SK-N-SH treated with all-trans-retinoic acid at 6 μM for 48 hours (cell line): ENCODE measurements at regions not wholly inside any gene's neighbourhood (a gene's known extent, or its start where the extent isn't known, plus 50 kb on each side); places are given as distances from the start of the nearest gene placed in this dataset.

Source experiments
- ATAC-seq: fragments of 200-7000 bp; cut with Tn5 transposase; 3 replicates; pipeline ENCODE4 v1.9.1; 2020; ENCODE audit warnings: mild to moderate bottlenecking, moderate library complexity
- ARNTL ChIP-seq: fragments of 450-650 bp; formaldehyde crosslinking; IDR thresholded peaks from 2 replicates; pipeline ENCODE4 v1.5.0; 2020; ENCODE audit warnings: low read depth, mild to moderate bottlenecking, moderate library complexity, borderline replicate concordance
- BACH2 ChIP-seq: fragments of 250-450 bp; sonication (Bioruptor Pico); IDR thresholded peaks from 2 replicates; pipeline ENCODE4 v1.9.0; 2021; ENCODE audit warnings: mild to moderate bottlenecking, borderline replicate concordance
- CREB5 ChIP-seq: fragments of 250-450 bp; sonication (Bioruptor Pico); IDR thresholded peaks from 2 replicates; pipeline ENCODE4 v1.5.1; 2020; ENCODE audit warnings: low read depth, mild to moderate bottlenecking, moderate library complexity
- CSRNP3 ChIP-seq: fragments of 250-450 bp; sonication (Bioruptor Pico); IDR thresholded peaks from 2 replicates; pipeline ENCODE4 v1.5.1; 2021; ENCODE audit warnings: mild to moderate bottlenecking, moderate library complexity
- ESRRG ChIP-seq: fragments of 250-450 bp; sonication (Bioruptor Pico); IDR thresholded peaks from 2 replicates; pipeline ENCODE4 v1.6.1; 2021; ENCODE audit warnings: mild to moderate bottlenecking
- GLIS3 ChIP-seq: fragments of 250-450 bp; sonication (Bioruptor Pico); IDR thresholded peaks from 2 replicates; pipeline ENCODE4 v1.5.0; 2020; ENCODE audit warnings: mild to moderate bottlenecking, moderate library complexity
- ISL1 ChIP-seq: fragments of 250-450 bp; sonication (Bioruptor Pico); IDR thresholded peaks from 2 replicates; pipeline ENCODE4 v2.1.2; 2022; ENCODE audit warnings: mild to moderate bottlenecking, moderate library complexity
- OSR1 ChIP-seq: fragments of 250-450 bp; sonication (Bioruptor Pico); IDR thresholded peaks from 2 replicates; pipeline ENCODE4 v1.8.0; 2022; ENCODE audit warnings: moderate library complexity, mild to moderate bottlenecking, inconsistent platforms
- PATZ1 ChIP-seq: fragments of 250-450 bp; sonication (Bioruptor Pico); IDR thresholded peaks from 2 replicates; pipeline ENCODE4 v1.8.0; 2020; ENCODE audit warnings: mild to moderate bottlenecking, moderate library complexity, borderline replicate concordance
- POU6F1 ChIP-seq: fragments of 250-450 bp; sonication (Bioruptor Pico); IDR thresholded peaks from 2 replicates; pipeline ENCODE4 v1.8.0; 2021; ENCODE audit warnings: low read depth, mild to moderate bottlenecking, moderate library complexity, borderline replicate concordance
- PPARA ChIP-seq: fragments of 250-450 bp; sonication (Bioruptor Pico); IDR thresholded peaks from 2 replicates; pipeline ENCODE4 v1.5.0; 2020; ENCODE audit warnings: mild to moderate bottlenecking, borderline replicate concordance
- RARB ChIP-seq: fragments of 250-450 bp; sonication (Bioruptor Pico); IDR thresholded peaks from 2 replicates; pipeline ENCODE4 v1.8.0; 2021; ENCODE audit warnings: mild to moderate bottlenecking, moderate library complexity
- SNAI2 ChIP-seq: fragments of 250-450 bp; sonication (Bioruptor Pico); IDR thresholded peaks from 2 replicates; pipeline ENCODE4 v1.5.0; 2020; ENCODE audit warnings: mild to moderate bottlenecking, moderate library complexity
- TCF4 ChIP-seq: fragments of 250-450 bp; sonication (Bioruptor Pico); IDR thresholded peaks from 2 replicates; pipeline ENCODE4 v1.8.0; 2021; ENCODE audit warnings: mild to moderate bottlenecking, moderate library complexity, borderline replicate concordance
- TOX ChIP-seq: fragments of 250-450 bp; sonication (Bioruptor Pico); IDR thresholded peaks from 2 replicates; pipeline ENCODE4 v1.8.0; 2021; ENCODE audit warnings: mild to moderate bottlenecking, moderate library complexity, borderline replicate concordance
- TSHZ2 ChIP-seq: fragments of 250-450 bp; sonication (Bioruptor Pico); IDR thresholded peaks from 2 replicates; pipeline ENCODE4 v1.5.0; 2020; ENCODE audit warnings: mild to moderate bottlenecking, moderate library complexity
- ZC3H10 ChIP-seq: fragments of 250-450 bp; sonication (Bioruptor Pico); IDR thresholded peaks from 2 replicates; pipeline ENCODE4 v1.5.1; 2021; ENCODE audit warnings: mild to moderate bottlenecking, moderate library complexity
- ZFP3 ChIP-seq: fragments of 250-450 bp; sonication (Bioruptor Pico); IDR thresholded peaks from 2 replicates; pipeline ENCODE4 v1.5.0; 2020; ENCODE audit warnings: mild to moderate bottlenecking, moderate library complexity
- ZNF565 ChIP-seq: fragments of 450-650 bp; formaldehyde crosslinking; conservative IDR thresholded peaks from 2 replicates; pipeline ENCODE4 v1.5.0; 2020; ENCODE audit warnings: low read depth, mild to moderate bottlenecking, moderate library complexity
- ZNF70 ChIP-seq: fragments of 450-650 bp; formaldehyde crosslinking; IDR thresholded peaks from 2 replicates; pipeline ENCODE4 v1.5.0; 2020; ENCODE audit warnings: mild to moderate bottlenecking, moderate library complexity
- ZNF8 ChIP-seq: fragments of 450-650 bp; formaldehyde crosslinking; IDR thresholded peaks from 2 replicates; pipeline ENCODE4 v1.5.0; 2020; ENCODE audit warnings: mild to moderate bottlenecking, moderate library complexity

- no peak for TF ChIP-seq ZFP3
- no peak for TF ChIP-seq ZC3H10 (CRISPR knock-in tag)
- no peak for TF ChIP-seq ESRRG (CRISPR knock-in tag)
- no peak for TF ChIP-seq GLIS3 (CRISPR knock-in tag)
- TF ChIP-seq TSHZ2 (CRISPR knock-in tag), result no peak
- no peak for TF ChIP-seq PPARA (CRISPR knock-in tag)
- no peak for TF ChIP-seq CREB5 (CRISPR knock-in tag)
- no peak for TF ChIP-seq OSR1 (CRISPR knock-in tag)
- TF ChIP-seq TOX (CRISPR knock-in tag), result no peak
- no peak for TF ChIP-seq POU6F1
- TF ChIP-seq CSRNP3 (CRISPR knock-in tag), result no peak
- no peak for TF ChIP-seq TCF4 (CRISPR knock-in tag)
- no peak for TF ChIP-seq ZNF70 (CRISPR knock-in tag)
- no peak for TF ChIP-seq ZNF8 (CRISPR knock-in tag)
- TF ChIP-seq ARNTL (CRISPR knock-in tag), result no peak
- TF ChIP-seq ISL1 (CRISPR knock-in tag), result no peak
- no peak for TF ChIP-seq ZNF565
- TF ChIP-seq PATZ1 (CRISPR knock-in tag), result no peak
- TF ChIP-seq BACH2 (CRISPR knock-in tag), result no peak
- ATAC-seq, result peak; percentile 94
Measured at GRCh38 chr5:158013939-158014338, 155.0 kb upstream of the CLINT1 start.

- ATAC-seq, result no peak
- TF ChIP-seq ZC3H10 (CRISPR knock-in tag), result no peak
- no peak for TF ChIP-seq ZNF8 (CRISPR knock-in tag)
- no peak for TF ChIP-seq POU6F1
- no peak for TF ChIP-seq CSRNP3 (CRISPR knock-in tag)
- TF ChIP-seq RARB (CRISPR knock-in tag), result no peak
- no peak for TF ChIP-seq SNAI2 (CRISPR knock-in tag)
- no peak for TF ChIP-seq ZFP3
- TF ChIP-seq ARNTL (CRISPR knock-in tag), result no peak
- no peak for TF ChIP-seq TCF4 (CRISPR knock-in tag)
- TF ChIP-seq ZNF565, result no peak
- no peak for TF ChIP-seq BACH2 (CRISPR knock-in tag)
- no peak for TF ChIP-seq TOX (CRISPR knock-in tag)
Measured at GRCh38 chr5:158013303-158013702, 154.4 kb upstream of the CLINT1 start.
